GM19099 (cell line): ENCODE measurements at regions not wholly inside any gene's neighbourhood (a gene's known extent, or its start where the extent isn't known, plus 50 kb on each side); places are given as distances from the start of the nearest gene placed in this dataset.

Source experiments
- POLR2A ChIP-seq: IDR thresholded peaks from 3 replicates; pipeline ENCODE4 v1.6.1; 2011; ENCODE audit warnings: low read depth; ENCODE audit not compliant: insufficient read length; ENCODE audit errors: extremely low read depth

- no peak for TF ChIP-seq POLR2A
Measured at GRCh38 chr17:77829843-77830799, 128.4 kb upstream of the TNRC6C start.

DNA sequence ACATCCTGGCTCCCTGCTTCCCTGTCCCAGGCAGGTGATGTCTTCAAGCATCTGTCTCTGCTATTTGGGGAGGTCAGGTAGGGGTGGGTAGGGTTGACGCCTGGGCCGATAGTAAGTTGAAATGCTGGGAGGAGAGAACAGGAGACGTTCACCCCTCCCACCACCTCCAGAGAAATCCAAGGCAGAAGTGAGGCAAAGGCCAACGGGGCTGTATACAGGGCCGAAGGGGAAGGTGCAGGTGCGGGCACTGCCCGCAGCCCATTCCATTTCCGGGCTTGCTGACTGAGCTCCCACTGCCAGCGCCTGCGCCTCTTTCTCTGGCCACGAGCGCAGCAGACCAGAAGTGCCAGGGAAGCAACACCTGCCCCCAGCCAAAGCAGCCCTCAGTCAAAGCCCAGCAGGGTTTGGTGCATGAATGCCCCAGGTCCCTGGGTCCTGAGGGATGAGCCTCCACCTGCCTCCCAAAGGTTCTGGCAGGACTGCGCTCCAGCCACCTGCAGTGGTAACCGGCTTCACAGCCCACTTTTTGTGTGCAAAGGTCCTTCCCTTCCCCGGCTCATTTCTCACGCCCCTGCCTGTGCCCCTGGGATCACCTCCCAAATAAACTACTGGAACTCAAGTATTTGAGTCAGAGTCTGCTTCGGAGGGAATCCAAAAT lies 127.6 kb upstream of the TNRC6C start:
- TF ChIP-seq POLR2A = no peak

GRCh38 chr17:77831474-77832179 lies 126.9 kb upstream of the TNRC6C start:
- TF ChIP-seq POLR2A = no peak

GRCh38 chr17:77832180-77832560 lies 126.3 kb upstream of the TNRC6C start:
- no peak for TF ChIP-seq POLR2A

DNA sequence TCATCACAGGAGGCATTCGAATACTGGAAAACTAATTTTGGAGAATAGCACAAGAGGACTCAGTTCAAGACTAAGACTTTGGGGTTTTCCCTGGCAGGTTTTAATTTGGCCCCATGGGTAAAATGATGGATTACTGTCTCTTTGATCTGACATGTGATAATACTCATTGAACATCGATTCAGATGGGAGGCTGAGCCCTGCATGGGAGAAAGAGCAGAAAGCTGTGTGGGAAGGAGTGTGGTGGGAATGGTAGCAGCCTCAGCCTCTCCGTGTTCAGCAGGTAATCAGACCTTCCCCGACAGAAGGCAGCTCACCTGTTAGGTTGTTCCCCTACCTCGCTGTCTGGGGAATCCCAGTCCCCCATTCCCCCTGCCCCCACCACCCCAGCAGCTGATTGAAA lies 124.7 kb upstream of the TNRC6C start:
- no peak for TF ChIP-seq POLR2A

- TF ChIP-seq POLR2A = no peak
Measured at GRCh38 chr17:77834170-77835115, 124.1 kb upstream of the TNRC6C start.

GRCh38 chr17:77836557-77837041 lies 121.9 kb upstream of the TNRC6C start:
- no peak for TF ChIP-seq POLR2A

DNA sequence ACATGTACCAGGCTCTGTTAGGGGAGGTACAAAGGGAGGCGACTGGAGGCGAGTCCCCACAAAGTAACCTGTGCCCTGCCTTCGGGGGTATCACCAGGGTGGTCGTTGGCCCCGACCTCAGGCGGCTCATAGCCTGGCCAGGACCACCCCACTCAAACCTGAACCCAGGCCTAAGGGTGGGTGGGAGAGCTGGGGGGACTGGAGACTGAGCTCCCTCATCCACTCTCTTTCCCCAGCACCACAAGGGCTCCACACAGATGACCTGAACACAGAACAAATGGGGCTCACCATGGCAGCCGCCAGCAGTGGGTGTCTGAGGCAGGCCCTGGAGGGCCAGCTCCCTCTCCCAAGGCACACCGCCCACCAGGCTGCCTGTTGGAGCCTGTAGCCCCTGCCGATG lies 120.6 kb upstream of the TNRC6C start:
- no peak for TF ChIP-seq POLR2A

- TF ChIP-seq POLR2A = no peak
Measured at GRCh38 chr17:77838748-77839697, 119.5 kb upstream of the TNRC6C start.

GRCh38 chr17:77839698-77840512 lies 118.6 kb upstream of the TNRC6C start:
- TF ChIP-seq POLR2A = no peak

- TF ChIP-seq POLR2A = no peak
Measured at GRCh38 chr17:77840513-77841165, 117.9 kb upstream of the TNRC6C start.

DNA sequence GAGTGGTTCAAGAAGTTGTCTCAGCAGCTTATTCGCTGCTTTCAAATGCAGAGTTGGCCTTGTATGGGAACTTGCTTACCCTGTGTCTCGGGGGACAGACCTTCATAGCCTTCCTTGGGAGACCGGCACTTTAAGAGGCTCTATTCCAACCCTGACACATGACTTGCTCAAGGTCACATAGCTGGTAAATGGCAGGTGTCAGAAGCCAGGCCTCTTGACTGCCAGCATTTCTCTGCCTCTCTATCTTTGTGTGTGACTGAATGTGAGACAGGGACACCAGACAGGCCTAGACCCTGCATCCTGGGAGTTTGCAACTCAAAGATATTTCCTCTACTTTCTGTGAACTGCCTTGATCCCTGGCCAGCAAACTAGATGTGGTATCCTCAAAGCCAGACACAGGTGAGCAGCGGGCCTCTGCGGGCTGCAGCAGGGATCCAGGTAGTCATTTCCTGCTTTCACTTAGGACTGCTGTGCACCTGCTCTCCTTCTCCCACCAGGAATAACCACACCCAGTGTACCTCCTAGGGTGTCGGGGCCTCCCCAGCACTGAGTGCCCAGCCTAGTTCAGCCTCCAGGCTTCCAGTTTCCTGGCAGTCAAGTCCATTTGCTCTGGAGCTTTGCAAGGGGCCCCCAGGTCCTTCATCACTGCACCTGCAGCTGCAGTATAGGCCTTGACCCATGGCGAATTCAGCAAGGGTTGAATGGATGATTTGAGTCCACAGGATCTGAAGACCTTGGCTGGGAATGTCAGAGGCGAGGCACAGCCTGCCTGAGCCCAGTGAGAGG lies 116.6 kb upstream of the TNRC6C start:
- no peak for TF ChIP-seq POLR2A
